Esophagus muscularis mucosa (tissue), 4 donors: ENCODE measurements at regions not wholly inside any gene's neighbourhood (a gene's known extent, or its start where the extent isn't known, plus 50 kb on each side); places are given as distances from the start of the nearest gene placed in this dataset.

Experiments used
- DNase-seq: peaks from one replicate; pipeline ENCODE4 v3.0.0-alpha.2; 2017; ENCODE audit errors: extremely low spot score
- H3K27ac ChIP-seq, 4 donors: fragments of 200-600 bp; sonication (generic); replicated peaks in 1 of 4; 1 replicate in 3 of 4; 2 replicates in 1 of 4; pipeline ENCODE4 v1.5.1; 2016 to 2019; ENCODE audit warnings: mild to moderate bottlenecking in 1 of 4
- H3K27me3 ChIP-seq, 4 donors: fragments of 200-600 bp; sonication (generic); one replicate each; pipeline versions ENCODE4 v1.5.1 to v1.6.0; 2016 to 2019
- H3K36me3 ChIP-seq, 4 donors: fragments of 200-600 bp; sonication (generic); one replicate each; pipeline ENCODE4 v1.5.1; 2016 to 2019
- H3K4me1 ChIP-seq, 4 donors: fragments of 200-600 bp; sonication (generic); one replicate each; pipeline ENCODE4 v1.5.1; 2016 to 2019
- H3K4me3 ChIP-seq, 4 donors: fragments of 200-600 bp; sonication (generic); 1 replicate in 2 of 4; 2 replicates in 2 of 4; pipeline ENCODE4 v1.5.1; 2016 to 2019; ENCODE audit warnings: mild to moderate bottlenecking in 4 of 4, moderate library complexity in 1 of 4
- H3K9me3 ChIP-seq, 4 donors: fragments of 200-600 bp; sonication (generic); 1 replicate in 3 of 4; 2 replicates in 1 of 4; pipeline ENCODE4 v1.5.1; 2016 to 2019
- EP300 ChIP-seq: sonication (generic); formaldehyde crosslinking; IDR thresholded peaks from one replicate; pipeline ENCODE4 v1.6.1; 2017; ENCODE audit warnings: antibody characterized with exemption
- POLR2A ChIP-seq: fragments of 450-650 bp; IDR thresholded peaks from one replicate; pipeline ENCODE4 v1.6.1; 2017; ENCODE audit warnings: antibody characterized with exemption, moderate library complexity, mild to moderate bottlenecking, low read depth
- POLR2AphosphoS5 ChIP-seq, 2 donors: sonication (generic); formaldehyde crosslinking; IDR thresholded peaks; one replicate each; pipeline ENCODE4 v1.6.1; 2017; ENCODE audit warnings: antibody characterized with exemption in 2 of 2
- WGBS: methylation state at CpG from one replicate; pipeline ENCODE4 v1.1.5; 2018; 5-methylcytosine and 5-hydroxymethylcytosine counted together
- intact Hi-C: fragments of 100-400 bp; cut with DNase I; formaldehyde crosslinking; loops from one replicate; pipeline ENCODE4 v1.15.1; 2023
- TF ChIP-seq, protein P1 (sequence below), 3 experiments: fragments of 200-600 bp in 2 of 3; fragments of 450-650 bp in 1 of 3; sonication (generic) in 2 of 3; IDR thresholded peaks; one replicate each; pipeline ENCODE4 v1.5.1; 2017 to 2019; ENCODE audit warnings: antibody characterized with exemption in 3 of 3, mild to moderate bottlenecking in 2 of 3, moderate library complexity in 1 of 3

- Histone ChIP-seq H3K27ac (no peak overlapping the region), H3K27me3 (no peaks in the 10 kb centered on the region), H3K9me3 (peaks cover 0 to 5% (median 1%) of the 10 kb centered on the region in 4 donors), H3K4me1 (no peaks in the 10 kb centered on the region), H3K4me3 (no peak overlapping the region), H3K36me3 (no peaks in the 10 kb centered on the region)
- no peak for TF ChIP-seq EP300
- no peak for TF ChIP-seq POLR2A
- TF ChIP-seq, protein P1, sequence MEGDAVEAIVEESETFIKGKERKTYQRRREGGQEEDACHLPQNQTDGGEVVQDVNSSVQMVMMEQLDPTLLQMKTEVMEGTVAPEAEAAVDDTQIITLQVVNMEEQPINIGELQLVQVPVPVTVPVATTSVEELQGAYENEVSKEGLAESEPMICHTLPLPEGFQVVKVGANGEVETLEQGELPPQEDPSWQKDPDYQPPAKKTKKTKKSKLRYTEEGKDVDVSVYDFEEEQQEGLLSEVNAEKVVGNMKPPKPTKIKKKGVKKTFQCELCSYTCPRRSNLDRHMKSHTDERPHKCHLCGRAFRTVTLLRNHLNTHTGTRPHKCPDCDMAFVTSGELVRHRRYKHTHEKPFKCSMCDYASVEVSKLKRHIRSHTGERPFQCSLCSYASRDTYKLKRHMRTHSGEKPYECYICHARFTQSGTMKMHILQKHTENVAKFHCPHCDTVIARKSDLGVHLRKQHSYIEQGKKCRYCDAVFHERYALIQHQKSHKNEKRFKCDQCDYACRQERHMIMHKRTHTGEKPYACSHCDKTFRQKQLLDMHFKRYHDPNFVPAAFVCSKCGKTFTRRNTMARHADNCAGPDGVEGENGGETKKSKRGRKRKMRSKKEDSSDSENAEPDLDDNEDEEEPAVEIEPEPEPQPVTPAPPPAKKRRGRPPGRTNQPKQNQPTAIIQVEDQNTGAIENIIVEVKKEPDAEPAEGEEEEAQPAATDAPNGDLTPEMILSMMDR (IDR thresholded peaks at IDR 0.05), result no peak
- TF ChIP-seq POLR2AphosphoS5 (IDR thresholded peaks at IDR 0.05), result no peak
- 35% methylated on average over 2 of the region's 2 CpGs for WGBS
- intact Hi-C loops, result no loop called here
- no peak for DNase-seq
These were observed 990.3 kb upstream of the ZNF722 start for GRCh38 chr7:63008366-63008765.

- no peak for TF ChIP-seq EP300
- TF ChIP-seq, protein P1 (IDR thresholded peaks at IDR 0.05), result no peak
- no peak for TF ChIP-seq POLR2A
- no peak for TF ChIP-seq POLR2AphosphoS5 (IDR thresholded peaks at IDR 0.05)
- no peak overlapping the region for H3K27ac ChIP-seq
- H3K27me3 ChIP-seq, result no peaks in the 10 kb centered on the region
- no peak overlapping the region for H3K4me3 ChIP-seq
- intact Hi-C loops, result no loop called here
- no peaks in the 10 kb centered on the region for H3K4me1 ChIP-seq
- H3K9me3 ChIP-seq, result peaks cover 0 to 12% (median 2%) of the 10 kb centered on the region in 4 donors
- DNase-seq, result no peak
- H3K36me3 ChIP-seq, result no peaks in the 10 kb centered on the region
- WGBS, result 79% methylated on average over 7 of the region's 7 CpGs
These were observed 988.9 kb upstream of the ZNF722 start for GRCh38 chr7:63009771-63010170.

DNA sequence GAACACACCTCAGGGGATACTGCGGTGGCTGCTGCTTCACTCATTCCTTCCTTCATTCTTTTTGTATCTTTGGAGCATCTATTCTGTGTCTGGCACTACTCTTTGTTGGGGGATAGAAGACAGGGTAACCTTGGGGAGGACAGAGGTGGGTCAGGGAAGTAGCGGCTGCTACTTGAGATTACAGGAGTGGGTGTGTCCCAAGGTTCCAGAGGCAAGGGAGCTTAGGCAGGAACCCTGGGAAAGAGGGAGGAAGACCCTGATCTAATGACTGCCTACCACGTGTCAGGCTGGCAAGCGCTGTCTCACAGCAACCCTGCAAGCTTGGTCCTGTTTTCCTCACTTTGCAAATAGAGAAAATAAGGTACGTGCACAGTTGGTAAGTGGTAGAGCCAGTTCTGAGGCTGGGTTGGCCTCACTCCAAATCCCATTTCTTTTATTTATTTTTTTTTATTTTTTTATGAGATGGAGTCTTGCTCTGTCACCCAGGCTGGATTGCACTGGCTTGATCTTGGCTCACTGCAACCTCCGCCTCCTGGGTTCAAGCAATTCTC lies 985.9 kb upstream of the ZNF722 start:
- WGBS, result 53% methylated on average over 6 of the region's 6 CpGs

DNA sequence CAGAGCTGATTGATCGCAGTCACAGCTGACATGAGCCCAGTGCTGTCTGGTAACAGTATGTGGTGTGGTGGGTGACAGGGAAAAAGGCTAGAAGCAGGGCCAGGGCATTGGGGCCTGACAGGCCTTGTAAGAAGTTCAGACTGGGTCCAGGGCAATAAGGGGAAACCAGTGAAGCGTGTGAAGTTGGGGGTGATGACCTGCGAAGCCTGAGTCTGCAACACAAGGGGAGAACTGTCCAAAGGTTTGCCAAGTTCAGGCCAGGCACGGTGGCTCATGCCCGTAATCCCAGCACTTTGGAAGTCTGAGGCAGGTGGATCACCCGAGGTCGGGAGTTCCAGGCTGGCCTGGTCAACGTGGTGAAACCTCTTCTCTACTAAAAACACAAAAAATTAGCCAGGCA lies 983.9 kb upstream of the ZNF722 start:
- WGBS, result 81% methylated on average over 8 of the region's 8 CpGs

More for the DNA sequence above, 985.9 kb upstream of the ZNF722 start:
- Histone ChIP-seq H3K9me3 (peaks cover 0 to 19% (median 5%) of the 10 kb centered on the region in 4 donors), H3K27ac (no peak overlapping the region), H3K27me3 (no peaks in the 10 kb centered on the region), H3K4me1 (no peaks in the 10 kb centered on the region), H3K4me3 (no peak overlapping the region), H3K36me3 (no peaks in the 10 kb centered on the region)
- TF ChIP-seq, protein P1 (IDR thresholded peaks at IDR 0.05), result no peak
- TF ChIP-seq POLR2A (no peak), POLR2AphosphoS5 (IDR thresholded peaks at IDR 0.05) (no peak), EP300 (no peak)
- intact Hi-C loops, result no loop called here
- no peak for DNase-seq

More for the DNA sequence above, 983.9 kb upstream of the ZNF722 start:
- TF ChIP-seq, protein P1 (IDR thresholded peaks at IDR 0.05), result no peak
- TF ChIP-seq POLR2AphosphoS5 (IDR thresholded peaks at IDR 0.05) (no peak), EP300 (no peak), POLR2A (no peak)
- Histone ChIP-seq H3K27me3 (no peaks in the 10 kb centered on the region), H3K9me3 (peaks cover 0 to 22% (median 5%) of the 10 kb centered on the region in 4 donors), H3K27ac (no peak overlapping the region), H3K36me3 (no peaks in the 10 kb centered on the region), H3K4me3 (no peak overlapping the region), H3K4me1 (no peaks in the 10 kb centered on the region)
- intact Hi-C loops, result no loop called here
- no peak for DNase-seq
